Osteocyte (in vitro differentiated cells): ENCODE measurements at regions not wholly inside any gene's neighbourhood (a gene's known extent, or its start where the extent isn't known, plus 50 kb on each side); places are given as distances from the start of the nearest gene placed in this dataset.
A peak's percentile ranks its signal among the peaks of the same experiment; 100 is the strongest.

Experiments
- DNase-seq: peaks from one replicate; pipeline ENCODE4 v3.0.0; 2021; ENCODE audit warnings: mixed read lengths; ENCODE audit not compliant: unreplicated experiment; ENCODE audit errors: extremely low spot score
- H3K27ac Mint-ChIP-seq: one replicate; pipeline ENCODE4 v1.8.0; 2021; ENCODE audit warnings: mild to moderate bottlenecking, mixed read lengths; ENCODE audit not compliant: unreplicated experiment
- H3K27me3 Mint-ChIP-seq: one replicate; pipeline ENCODE4 v1.8.0; 2021; ENCODE audit warnings: mixed read lengths; ENCODE audit not compliant: unreplicated experiment
- H3K36me3 Mint-ChIP-seq: one replicate; pipeline ENCODE4 v1.8.0; 2021; ENCODE audit warnings: mixed read lengths; ENCODE audit not compliant: unreplicated experiment
- H3K4me1 Mint-ChIP-seq: one replicate; pipeline ENCODE4 v1.8.0; 2021; ENCODE audit warnings: mixed read lengths; ENCODE audit not compliant: unreplicated experiment
- H3K4me3 Mint-ChIP-seq: one replicate; pipeline ENCODE4 v1.8.0; 2021; ENCODE audit warnings: mild to moderate bottlenecking, moderate library complexity, mixed read lengths; ENCODE audit not compliant: unreplicated experiment
- H3K9me3 Mint-ChIP-seq: one replicate; pipeline ENCODE4 v1.8.0; 2021; ENCODE audit warnings: mixed read lengths; ENCODE audit not compliant: unreplicated experiment
- TF ChIP-seq, protein P1 (sequence below): fragments of 200-600 bp; sonication (generic); IDR thresholded peaks from 2 replicates; pipeline ENCODE4 v1.5.0; 2021; ENCODE audit warnings: antibody characterized with exemption, mild to moderate bottlenecking, moderate library complexity

DNA sequence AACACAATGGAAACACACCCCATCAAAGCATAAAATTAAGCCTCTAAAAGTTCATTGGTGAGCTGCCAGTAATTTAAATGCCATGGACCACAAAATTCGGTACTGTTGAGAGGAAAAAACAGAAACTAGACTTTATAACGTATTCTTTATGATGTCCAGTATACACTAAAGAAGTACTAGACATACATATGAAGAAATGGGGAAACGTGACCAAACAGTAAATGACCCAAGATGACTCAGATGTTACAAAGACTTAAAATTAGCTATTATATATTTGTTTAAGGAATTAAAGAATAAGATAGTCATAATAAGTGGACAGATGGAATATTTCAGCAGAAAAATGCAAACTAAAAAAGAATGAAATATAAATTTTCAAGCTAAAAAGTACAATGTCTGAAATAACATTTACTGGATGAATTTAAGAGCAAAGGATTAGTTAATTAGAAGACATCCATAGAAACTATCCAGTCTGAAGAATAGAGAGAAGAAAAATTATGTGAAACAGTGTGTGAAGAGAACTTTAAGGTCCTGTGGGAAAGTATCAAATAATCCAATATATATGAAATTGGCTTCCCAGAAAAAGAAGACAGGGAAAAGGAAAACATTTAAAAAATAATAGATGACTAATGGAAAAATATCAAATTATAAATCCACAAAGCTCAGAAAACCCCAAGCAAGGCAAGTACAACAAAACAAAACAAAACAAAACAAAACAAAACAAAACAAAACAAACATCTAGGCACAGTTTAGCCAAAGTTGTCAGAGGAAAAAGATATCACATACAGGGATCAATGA lies 69.4 kb downstream of the SAMD9 start:
- Mint-ChIP-seq H3K27ac (peak overlapping the region; percentile 56), H3K9me3 (peaks cover 11% of the 10 kb centered on the region), H3K27me3 (no peaks in the 10 kb centered on the region), H3K4me3 (no peak overlapping the region), H3K36me3 (peaks cover 6% of the 10 kb centered on the region), H3K4me1 (peaks cover 38% of the 10 kb centered on the region)
- no peak for DNase-seq
- TF ChIP-seq, protein P1, sequence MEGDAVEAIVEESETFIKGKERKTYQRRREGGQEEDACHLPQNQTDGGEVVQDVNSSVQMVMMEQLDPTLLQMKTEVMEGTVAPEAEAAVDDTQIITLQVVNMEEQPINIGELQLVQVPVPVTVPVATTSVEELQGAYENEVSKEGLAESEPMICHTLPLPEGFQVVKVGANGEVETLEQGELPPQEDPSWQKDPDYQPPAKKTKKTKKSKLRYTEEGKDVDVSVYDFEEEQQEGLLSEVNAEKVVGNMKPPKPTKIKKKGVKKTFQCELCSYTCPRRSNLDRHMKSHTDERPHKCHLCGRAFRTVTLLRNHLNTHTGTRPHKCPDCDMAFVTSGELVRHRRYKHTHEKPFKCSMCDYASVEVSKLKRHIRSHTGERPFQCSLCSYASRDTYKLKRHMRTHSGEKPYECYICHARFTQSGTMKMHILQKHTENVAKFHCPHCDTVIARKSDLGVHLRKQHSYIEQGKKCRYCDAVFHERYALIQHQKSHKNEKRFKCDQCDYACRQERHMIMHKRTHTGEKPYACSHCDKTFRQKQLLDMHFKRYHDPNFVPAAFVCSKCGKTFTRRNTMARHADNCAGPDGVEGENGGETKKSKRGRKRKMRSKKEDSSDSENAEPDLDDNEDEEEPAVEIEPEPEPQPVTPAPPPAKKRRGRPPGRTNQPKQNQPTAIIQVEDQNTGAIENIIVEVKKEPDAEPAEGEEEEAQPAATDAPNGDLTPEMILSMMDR = no peak

GRCh38 chr7:93047514-93048099 lies 70.2 kb downstream of the SAMD9 start:
- Mint-ChIP-seq H3K9me3 (peaks cover 11% of the 10 kb centered on the region), H3K36me3 (peaks cover 6% of the 10 kb centered on the region), H3K27me3 (no peaks in the 10 kb centered on the region), H3K27ac (no peak overlapping the region), H3K4me1 (peaks cover 44% of the 10 kb centered on the region), H3K4me3 (no peak overlapping the region)
- no peak for DNase-seq
- TF ChIP-seq, protein P1 = no peak

DNA sequence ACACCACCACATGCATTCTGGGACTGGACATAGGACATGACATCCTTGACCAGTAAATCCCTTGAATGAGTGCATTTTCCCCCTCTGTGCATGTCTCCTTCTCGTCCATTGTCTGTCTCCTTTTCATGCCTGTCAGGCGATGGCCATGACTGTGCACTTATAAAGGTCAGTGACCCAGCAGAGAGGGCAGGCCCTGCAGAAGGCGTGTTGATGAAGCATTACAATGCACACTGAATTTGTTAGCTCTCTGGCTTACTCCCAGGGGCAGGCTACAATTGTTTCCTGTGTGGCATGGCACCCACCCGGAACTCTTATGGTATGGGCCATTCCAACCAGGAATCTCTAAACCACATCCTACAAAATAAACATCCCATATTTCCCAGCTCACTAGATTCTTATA lies 71.1 kb downstream of the SAMD9 start:
- Mint-ChIP-seq H3K36me3 (peaks cover 6% of the 10 kb centered on the region), H3K4me3 (no peak overlapping the region), H3K9me3 (peaks cover 11% of the 10 kb centered on the region), H3K27ac (peak overlapping the region; percentile 25), H3K4me1 (peaks cover 48% of the 10 kb centered on the region), H3K27me3 (no peaks in the 10 kb centered on the region)
- TF ChIP-seq, protein P1 = no peak
- no peak for DNase-seq

- DNase-seq = no peak
- no peaks in the 10 kb centered on the region for H3K27me3 Mint-ChIP-seq
- peaks cover 6% of the 10 kb centered on the region for H3K36me3 Mint-ChIP-seq
- TF ChIP-seq, protein P1 = no peak
- H3K27ac Mint-ChIP-seq = peak overlapping the region; percentile 96
- peaks cover 8% of the 10 kb centered on the region for H3K9me3 Mint-ChIP-seq
- peak overlapping the region; percentile 61 for H3K4me3 Mint-ChIP-seq
- peaks cover 48% of the 10 kb centered on the region for H3K4me1 Mint-ChIP-seq
Measured at GRCh38 chr7:93044147-93044810, 73.5 kb downstream of the SAMD9 start.
